Left lobe of liver (tissue), 2 donors: ENCODE measurements at regions not wholly inside any gene's neighbourhood (a gene's known extent, or its start where the extent isn't known, plus 50 kb on each side); places are given as distances from the start of the nearest gene placed in this dataset.
A peak's percentile ranks its signal among the peaks of the same experiment; 100 is the strongest.
"Not testable (repeated sequence)": the region's sequence is repeated elsewhere in the genome, so short reads cannot be mapped to it uniquely, and the experiment has no call there.

Experiments used
- ATAC-seq: fragments of 200-7000 bp; cut with Tn5 transposase; one replicate; pipeline ENCODE4 v1.9.1; 2020; ENCODE audit warnings: mild to moderate bottlenecking, moderate library complexity
- DNase-seq: peaks from one replicate; pipeline ENCODE4 v3.0.0-alpha.2; 2020; ENCODE audit warnings: low spot score
- donor health status: DM: no; HTN: no; CAD: no; lungs with moderate emphysema.
- donor health status: DM: no; HTN: yes; CAD: no.

DNA sequence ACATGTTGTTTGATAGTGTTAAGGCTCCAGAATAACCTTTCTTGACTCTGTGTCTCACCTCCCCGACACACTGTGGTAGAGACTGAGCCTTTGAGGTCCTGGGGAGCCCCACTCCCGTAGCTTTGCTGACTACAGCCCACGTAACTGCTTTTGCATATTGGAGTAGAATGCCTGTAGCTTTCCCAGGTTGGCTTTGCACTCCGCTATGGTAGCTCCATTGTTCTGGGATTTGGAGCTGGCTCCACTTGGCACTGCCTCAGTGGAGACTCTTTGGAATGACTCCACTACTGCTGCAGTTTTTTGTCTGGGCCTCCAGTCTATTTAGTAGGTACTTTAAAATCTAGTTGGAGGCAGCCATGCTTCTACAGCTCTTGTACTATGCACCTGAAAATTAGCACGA, 56.2 kb upstream of the ANXA1 start:
- ATAC-seq (no peak), DNase-seq (no peak)

DNA sequence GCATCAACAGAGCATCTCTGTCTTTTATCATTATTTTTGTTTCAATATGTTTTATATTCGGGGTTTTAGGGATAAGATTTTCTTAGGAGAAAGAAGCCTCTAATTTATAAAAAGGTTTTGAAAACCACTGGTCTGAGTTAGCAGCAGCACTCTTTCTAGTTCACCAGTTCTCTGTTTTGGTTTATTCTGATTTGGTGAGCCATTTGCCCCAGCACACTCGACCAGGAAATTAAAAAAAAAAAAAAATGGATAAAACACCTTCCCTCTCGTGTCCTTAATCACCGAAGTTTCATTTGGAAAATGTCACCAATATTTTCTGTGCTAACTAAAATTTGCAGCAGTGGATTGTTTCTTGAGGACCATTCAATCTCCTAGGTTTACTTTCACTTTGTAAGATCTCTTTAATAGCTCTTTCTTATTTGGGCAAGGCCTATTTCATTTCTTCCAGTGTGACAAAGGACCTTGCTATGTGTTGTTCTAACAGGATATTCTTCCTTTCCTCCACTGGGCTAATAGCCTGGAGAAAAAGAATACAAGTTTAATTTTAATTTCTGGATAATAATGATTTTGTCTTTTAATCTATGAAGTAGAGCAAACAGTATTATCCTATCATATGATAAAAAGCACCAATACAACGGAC, 57.8 kb upstream of the ANXA1 start:
- ATAC-seq, result peak; percentile 64

DNA sequence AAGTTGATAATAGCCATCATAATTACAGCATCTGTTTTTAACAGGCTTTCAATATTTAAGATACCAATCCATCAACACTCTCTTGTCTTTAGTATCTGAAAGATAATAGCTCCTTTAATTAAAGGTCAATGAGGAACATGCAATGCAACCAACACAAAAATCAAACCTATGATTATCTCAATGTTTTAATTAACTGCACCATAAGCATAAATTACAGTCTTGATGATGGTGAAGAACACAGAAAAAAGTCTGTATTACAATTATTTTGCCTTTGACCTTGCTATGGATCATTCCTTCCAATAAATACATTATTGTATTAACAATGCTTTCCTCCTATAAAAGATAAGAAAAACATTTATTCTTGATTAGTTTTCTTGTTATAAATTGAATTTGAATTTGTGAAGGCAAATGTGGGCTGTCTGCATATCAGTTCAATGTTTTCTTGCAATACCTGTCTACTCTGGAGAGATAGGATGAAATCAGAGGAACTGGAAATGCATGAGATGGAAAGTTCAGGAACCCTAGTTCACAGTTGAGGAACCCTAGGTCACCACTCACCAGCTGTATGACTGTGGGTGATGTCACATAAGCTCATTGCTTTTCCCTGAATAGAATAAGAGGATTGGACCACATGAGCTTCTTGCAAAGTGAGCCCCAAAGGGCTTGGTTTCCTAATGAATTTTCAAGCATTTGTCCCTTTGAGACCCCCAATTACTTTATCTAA, 58.5 kb upstream of the ANXA1 start:
- peak; percentile 36 for ATAC-seq

More for the DNA sequence above, 57.8 kb upstream of the ANXA1 start:
- DNase-seq, result no peak

DNA sequence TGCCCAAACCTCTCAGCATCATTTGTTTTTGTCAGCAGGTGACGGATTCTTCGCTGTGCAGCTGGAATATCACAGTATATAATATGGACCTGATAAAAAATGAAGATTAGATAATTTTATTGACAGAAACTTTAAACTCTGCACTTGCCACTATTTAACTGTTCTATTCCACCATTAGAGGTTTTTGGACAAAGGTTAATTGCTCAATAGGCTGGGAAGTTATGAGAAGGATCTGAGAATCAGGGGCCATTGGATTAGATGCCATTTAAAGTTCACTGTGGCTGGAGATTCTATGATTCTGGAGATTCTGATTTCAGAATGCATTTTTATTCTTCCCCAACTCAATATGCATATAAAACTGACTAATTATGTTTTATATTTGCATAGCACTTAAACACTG, 59.8 kb upstream of the ANXA1 start:
- ATAC-seq, result peak; percentile 80
- no peak for DNase-seq

More for the DNA sequence above, 58.5 kb upstream of the ANXA1 start:
- no peak for DNase-seq

DNA sequence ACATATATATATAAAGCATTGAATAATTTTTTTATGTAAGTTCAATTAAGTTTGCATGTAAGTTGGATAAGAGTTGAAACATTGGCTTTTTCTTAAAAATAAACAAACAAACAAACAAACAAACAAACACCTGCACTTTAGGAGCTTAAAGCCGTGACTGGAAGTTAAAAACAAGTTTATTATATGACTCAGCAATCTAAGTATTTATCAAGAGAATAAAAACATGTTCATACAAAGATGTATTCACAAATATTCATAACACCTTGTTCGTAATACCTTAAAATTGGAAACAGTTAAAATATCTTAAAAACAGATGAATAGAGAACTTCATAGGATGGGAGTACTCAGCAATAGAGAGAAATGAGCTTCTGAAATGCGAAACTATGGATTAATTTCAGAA, 61.5 kb upstream of the ANXA1 start:
- ATAC-seq, result no peak
- DNase-seq, result no peak

GRCh38 chr9:73089304-73089985, 62.2 kb upstream of the ANXA1 start:
- DNase-seq (no peak), ATAC-seq (no peak)

- not testable (repeated sequence) for ATAC-seq, DNase-seq
Observed at GRCh38 chr9:73087876-73088275, 63.8 kb upstream of the ANXA1 start.

DNA sequence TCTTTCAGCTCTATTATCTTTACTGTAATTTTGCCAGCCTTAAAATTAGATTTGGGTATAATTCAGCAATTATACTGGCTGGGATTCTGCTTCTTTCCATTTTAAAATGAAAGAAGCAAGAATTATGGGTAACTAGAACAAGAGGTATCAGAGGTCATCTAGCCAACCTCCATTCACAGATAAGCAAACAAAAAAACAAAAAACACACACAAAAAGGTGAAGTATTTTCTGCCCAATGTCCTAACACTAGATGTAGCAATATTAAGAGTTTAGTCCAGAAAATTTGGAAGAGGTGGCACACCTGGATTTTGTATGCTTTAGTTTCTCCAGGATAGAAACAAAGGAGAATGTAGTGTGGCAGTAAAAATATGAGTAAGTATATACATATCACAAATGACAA, 68.1 kb upstream of the ANXA1 start:
- DNase-seq (no peak), ATAC-seq (peak; percentile 82)

DNA sequence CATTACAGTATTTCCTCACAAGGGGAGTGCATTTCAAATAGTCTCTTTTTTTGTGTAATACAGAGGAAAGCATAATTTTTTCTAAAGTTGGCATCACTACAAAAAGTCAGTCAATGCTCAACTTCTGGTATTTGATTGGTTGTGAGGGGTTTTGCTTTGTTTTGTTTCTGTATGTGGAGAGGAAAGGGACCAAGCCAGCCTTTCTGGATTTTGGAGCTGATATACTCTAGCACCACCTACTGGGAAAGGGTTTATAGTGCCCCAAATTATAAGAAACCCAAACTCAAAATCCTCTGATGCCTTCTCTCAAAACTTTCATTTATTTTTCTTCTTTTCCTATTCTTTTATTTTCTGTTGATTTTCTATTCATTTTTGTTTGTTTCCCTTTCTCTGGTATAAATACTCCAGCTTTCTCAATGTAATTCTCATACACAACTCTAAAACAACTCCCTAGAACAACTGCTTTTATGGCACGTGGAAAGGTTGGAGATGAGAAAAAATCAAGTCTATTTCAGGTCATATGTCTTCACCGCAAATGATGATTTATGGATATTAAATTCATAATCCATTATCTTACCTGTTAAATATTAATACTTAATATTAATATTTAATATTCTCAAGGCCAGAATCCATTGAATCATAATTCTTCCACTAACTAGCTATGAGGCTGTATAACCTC, 69.5 kb upstream of the ANXA1 start:
- DNase-seq (no peak), ATAC-seq (peak; percentile 83)

GRCh38 chr9:73080110-73080694, 71.5 kb upstream of the ANXA1 start:
- no peak for DNase-seq
- ATAC-seq, result no peak

DNA sequence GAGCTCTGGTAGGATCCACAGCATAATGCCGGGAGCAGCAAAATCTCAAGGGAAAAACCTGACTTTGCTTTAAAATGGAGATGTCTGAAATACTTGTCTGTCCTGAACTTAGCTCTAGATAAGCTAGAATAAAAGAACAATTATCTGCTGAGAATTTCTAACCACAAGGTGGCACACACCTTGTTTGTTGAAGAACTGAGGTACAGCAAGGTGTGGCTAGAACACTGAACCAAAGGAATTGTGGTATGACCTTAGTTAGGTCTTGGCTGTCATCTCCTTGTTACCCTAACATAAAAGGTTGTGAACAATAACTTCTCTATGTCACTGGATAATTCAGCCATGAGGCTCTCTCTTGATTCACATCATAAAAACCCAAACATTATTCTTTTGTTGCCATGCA, 72.3 kb upstream of the ANXA1 start:
- ATAC-seq, result peak; percentile 55
- no peak for DNase-seq

- ATAC-seq, result no peak
- no peak for DNase-seq
Observed at GRCh38 chr9:73077625-73078030, 74.0 kb upstream of the ANXA1 start.

GRCh38 chr9:73076970-73077369, 74.7 kb upstream of the ANXA1 start:
- ATAC-seq, result no peak

GRCh38 chr9:73074176-73074708, 77.4 kb upstream of the ANXA1 start:
- ATAC-seq (peak; percentile 45), DNase-seq (no peak)

More at GRCh38 chr9:73076970-73077369, 74.7 kb upstream of the ANXA1 start:
- no peak for DNase-seq

- peak; percentile 93 for ATAC-seq
- DNase-seq, result no peak
Observed at GRCh38 chr9:73073337-73074175, 78.1 kb upstream of the ANXA1 start.

DNA sequence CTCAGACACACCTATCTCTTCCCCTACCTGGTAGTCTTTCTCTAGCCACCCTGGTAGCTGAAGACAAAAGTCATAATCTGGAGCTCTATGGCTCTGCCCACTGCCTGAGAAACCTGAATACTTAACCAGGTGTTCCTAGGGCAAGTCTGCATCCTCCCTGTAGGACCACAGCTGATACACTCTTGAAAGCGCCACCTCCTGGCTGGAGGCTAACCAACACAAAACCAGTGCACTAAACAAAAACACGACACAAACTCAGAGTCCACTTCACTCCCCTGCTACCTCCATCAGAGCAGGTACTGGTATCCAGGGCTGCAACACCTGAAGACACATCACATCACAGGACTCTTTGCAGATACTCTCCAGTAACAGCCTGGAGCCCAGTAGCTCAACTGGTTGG, 84.6 kb upstream of the ANXA1 start:
- ATAC-seq (no peak), DNase-seq (no peak)

DNA sequence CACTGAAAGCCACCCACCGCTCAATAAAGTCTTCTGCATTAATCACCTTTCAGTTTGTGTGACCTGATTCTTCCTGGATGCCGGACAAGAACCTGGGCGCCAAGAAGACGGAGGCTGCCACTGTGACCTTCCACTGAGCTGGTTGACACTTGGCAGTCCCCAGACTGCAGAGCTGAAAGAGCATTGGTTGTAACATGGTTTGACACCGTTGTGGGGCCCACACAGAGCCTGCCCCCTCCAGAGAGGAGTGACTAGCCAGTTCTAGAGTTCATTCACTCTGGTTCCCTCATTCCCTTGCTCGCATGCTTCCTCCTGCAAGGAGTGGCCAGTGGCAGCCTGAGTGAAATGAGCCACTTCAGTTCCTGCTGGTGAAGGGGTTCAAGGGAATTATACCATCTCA, 86.2 kb upstream of the ANXA1 start:
- DNase-seq (no peak), ATAC-seq (no peak)

DNA sequence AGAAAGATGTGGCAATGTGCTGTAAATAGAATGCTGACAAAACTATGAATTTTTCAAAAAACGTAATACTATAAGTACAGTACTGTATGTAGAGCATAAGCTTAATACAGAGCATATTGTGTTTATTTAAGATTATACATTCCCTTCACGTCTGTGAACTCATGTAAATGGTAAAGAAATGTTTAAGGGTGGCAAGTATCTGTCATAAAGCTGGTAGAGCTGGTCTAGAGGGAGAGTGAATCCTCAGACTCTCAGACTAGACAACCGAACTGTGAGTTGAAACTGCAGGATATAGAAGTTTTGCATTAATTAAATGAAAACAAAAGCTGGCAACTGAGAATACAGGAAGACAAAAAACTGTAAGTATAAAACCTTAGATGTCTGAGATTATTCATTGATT, 87.3 kb upstream of the ANXA1 start:
- ATAC-seq (no peak), DNase-seq (no peak)

- ATAC-seq, result no peak
Observed at GRCh38 chr9:73061146-73061545, 90.5 kb upstream of the ANXA1 start.

DNA sequence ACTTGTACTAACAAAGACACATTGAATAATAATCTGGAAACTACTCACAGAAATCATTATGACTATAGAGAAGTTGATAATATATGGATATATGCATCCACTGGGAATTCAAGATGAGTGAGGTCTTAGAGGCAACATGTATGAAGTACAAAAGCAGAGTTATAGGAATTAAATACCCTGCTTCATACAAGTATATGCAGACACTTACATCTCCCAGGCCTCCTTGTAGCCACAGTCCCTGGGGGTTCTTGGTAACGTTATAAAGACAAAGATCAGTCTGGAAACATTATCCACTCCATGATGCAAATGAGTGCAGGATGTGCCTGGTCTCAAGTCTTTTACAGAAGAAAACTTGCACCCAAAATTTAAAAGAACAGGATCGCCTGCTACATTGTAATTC, 92.4 kb upstream of the ANXA1 start:
- DNase-seq (no peak), ATAC-seq (no peak)

More at GRCh38 chr9:73061146-73061545, 90.5 kb upstream of the ANXA1 start:
- no peak for DNase-seq
